Natural killer cell (primary cell): ENCODE measurements at regions not wholly inside any gene's neighbourhood (a gene's known extent, or its start where the extent isn't known, plus 50 kb on each side); places are given as distances from the start of the nearest gene placed in this dataset.

ENCODE experiments used
- ATAC-seq, 3 donors: fragments of 150-1000 bp in 2 of 3; fragments of 200-7000 bp in 1 of 3; cut with Tn5 transposase; 1 replicate in 1 of 3; 2 replicates in 2 of 3; pipeline ENCODE4 v1.10.0; 2021; ENCODE audit warnings: mild to moderate bottlenecking in 2 of 3, moderate library complexity in 2 of 3
- DNase-seq, 2 donors: peaks; one replicate each; pipeline versions ENCODE4 v3.0.0 to v3.0.0-alpha.2; 2013 to 2021; ENCODE audit warnings: mixed read lengths in 1 of 2
- H3K27ac ChIP-seq: one replicate; pipeline ENCODE4 v1.5.1; 2013; ENCODE audit warnings: mild to moderate bottlenecking, low read length
- H3K27me3 ChIP-seq: one replicate; pipeline ENCODE4 v1.6.1; 2013; ENCODE audit warnings: low read length; ENCODE audit not compliant: control insufficient read depth, insufficient read depth
- H3K36me3 ChIP-seq: one replicate; pipeline ENCODE4 v1.6.1; 2013; ENCODE audit warnings: low read length; ENCODE audit not compliant: control insufficient read depth, insufficient read depth
- H3K4me1 ChIP-seq: one replicate; pipeline ENCODE4 v1.6.1; 2013; ENCODE audit warnings: low read length; ENCODE audit not compliant: control insufficient read depth, insufficient read depth
- H3K4me3 ChIP-seq: one replicate; pipeline ENCODE4 v1.5.1; 2013; ENCODE audit warnings: low read length
- H3K9me3 ChIP-seq: one replicate; pipeline ENCODE4 v1.6.1; 2013; ENCODE audit warnings: low read length; ENCODE audit not compliant: control insufficient read depth, insufficient read depth
- H3K27ac Mint-ChIP-seq, 2 donors: one replicate each; pipeline ENCODE4 v1.8.0; 2022; ENCODE audit warnings: mild to moderate bottlenecking in 2 of 2, mixed read lengths in 2 of 2, moderate library complexity in 1 of 2
- H3K27me3 Mint-ChIP-seq, 2 donors: one replicate each; pipeline ENCODE4 v1.8.0; 2022; ENCODE audit warnings: low read depth in 2 of 2, mixed read lengths in 2 of 2
- H3K36me3 Mint-ChIP-seq: one replicate; pipeline ENCODE4 v1.8.0; 2022; ENCODE audit warnings: mixed read lengths
- H3K4me1 Mint-ChIP-seq, 2 donors: one replicate each; pipeline ENCODE4 v1.8.0; 2022; ENCODE audit warnings: mixed read lengths in 2 of 2
- H3K4me3 Mint-ChIP-seq: one replicate; pipeline ENCODE4 v1.8.0; 2022; ENCODE audit warnings: mild to moderate bottlenecking, moderate library complexity, mixed read lengths
- H3K9me3 Mint-ChIP-seq, 2 donors: one replicate each; pipeline ENCODE4 v1.8.0; 2022; ENCODE audit warnings: mixed read lengths in 2 of 2
- WGBS: methylation state at CpG from one replicate; pipeline ENCODE4 v1.1.7; 2013; ENCODE audit warnings: missing lambda C conversion rate; ENCODE audit not compliant: insufficient coverage; 5-methylcytosine and 5-hydroxymethylcytosine counted together
- intact Hi-C: fragments of 100-400 bp; cut with micrococcal nuclease; formaldehyde crosslinking; loops from one replicate; pipeline ENCODE4 v1.14.2; 2022
- TF ChIP-seq, protein P1 (sequence below): fragments of 200-600 bp; IDR thresholded peaks from one replicate; pipeline ENCODE4 v1.8.0; 2022; ENCODE audit warnings: antibody characterized with exemption

DNA sequence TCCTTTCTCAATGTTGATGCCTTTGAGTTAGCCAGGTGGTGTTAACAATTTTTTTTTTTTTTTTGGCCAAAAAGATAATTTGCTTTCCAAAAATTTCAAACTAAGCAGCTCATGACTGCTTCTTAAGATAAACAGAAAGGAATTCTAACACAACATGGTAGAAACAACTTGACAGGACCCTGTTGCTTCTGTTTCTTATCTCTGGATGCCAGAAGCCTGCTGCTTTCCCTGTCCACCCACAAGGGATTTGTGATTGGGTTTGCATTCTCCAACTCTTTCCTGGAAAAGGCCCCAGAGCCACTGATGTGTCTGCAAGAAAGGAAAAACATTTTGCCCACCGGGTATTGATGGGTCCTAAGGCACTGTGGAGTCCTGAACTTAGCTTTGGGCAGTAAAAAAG lies 217.2 kb upstream of the PKDCC start:
- intact Hi-C loops = no loop called here

DNA sequence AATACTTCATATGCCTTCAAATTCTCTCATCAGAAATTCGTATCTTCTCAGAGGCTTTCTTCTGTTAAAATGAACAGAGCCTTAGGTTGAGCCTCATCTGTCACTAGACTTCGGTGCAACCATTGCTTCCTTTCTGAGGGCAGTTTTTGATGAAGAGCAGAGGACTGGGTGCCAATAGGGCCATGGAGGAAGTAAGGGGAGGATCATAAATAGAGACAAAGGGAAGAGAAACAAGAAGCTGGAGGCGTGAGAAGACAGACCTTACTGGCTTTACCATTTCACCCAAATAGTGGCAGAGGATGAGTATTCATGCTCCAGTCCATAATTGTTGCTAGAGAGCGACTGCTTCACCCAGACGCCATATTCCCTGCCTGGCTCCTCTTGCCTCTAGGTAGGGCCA lies 215.6 kb upstream of the PKDCC start:
- H3K9me3 ChIP-seq = no peaks in the 10 kb centered on the region
- H3K27me3 Mint-ChIP-seq = peaks cover 37 to 63% of the 10 kb centered on the region in 2 donors

More for the DNA sequence above, 217.2 kb upstream of the PKDCC start:
- no peaks in the 10 kb centered on the region for H3K36me3 Mint-ChIP-seq
- Histone ChIP-seq H3K27ac (no peak overlapping the region), H3K4me1 (no peaks in the 10 kb centered on the region), H3K27me3 (peaks cover 14% of the 10 kb centered on the region), H3K36me3 (no peaks in the 10 kb centered on the region), H3K9me3 (no peaks in the 10 kb centered on the region), H3K4me3 (no peak overlapping the region)
- no peaks in the 10 kb centered on the region for H3K9me3 Mint-ChIP-seq
- no peak for DNase-seq
- no peak overlapping the region for H3K27ac Mint-ChIP-seq
- WGBS = 13% methylated on average over 1 of the region's 1 CpG
- ATAC-seq = no peak
- peaks cover 37 to 60% of the 10 kb centered on the region in 2 donors for H3K27me3 Mint-ChIP-seq
- no peak overlapping the region for H3K4me3 Mint-ChIP-seq
- TF ChIP-seq, protein P1, sequence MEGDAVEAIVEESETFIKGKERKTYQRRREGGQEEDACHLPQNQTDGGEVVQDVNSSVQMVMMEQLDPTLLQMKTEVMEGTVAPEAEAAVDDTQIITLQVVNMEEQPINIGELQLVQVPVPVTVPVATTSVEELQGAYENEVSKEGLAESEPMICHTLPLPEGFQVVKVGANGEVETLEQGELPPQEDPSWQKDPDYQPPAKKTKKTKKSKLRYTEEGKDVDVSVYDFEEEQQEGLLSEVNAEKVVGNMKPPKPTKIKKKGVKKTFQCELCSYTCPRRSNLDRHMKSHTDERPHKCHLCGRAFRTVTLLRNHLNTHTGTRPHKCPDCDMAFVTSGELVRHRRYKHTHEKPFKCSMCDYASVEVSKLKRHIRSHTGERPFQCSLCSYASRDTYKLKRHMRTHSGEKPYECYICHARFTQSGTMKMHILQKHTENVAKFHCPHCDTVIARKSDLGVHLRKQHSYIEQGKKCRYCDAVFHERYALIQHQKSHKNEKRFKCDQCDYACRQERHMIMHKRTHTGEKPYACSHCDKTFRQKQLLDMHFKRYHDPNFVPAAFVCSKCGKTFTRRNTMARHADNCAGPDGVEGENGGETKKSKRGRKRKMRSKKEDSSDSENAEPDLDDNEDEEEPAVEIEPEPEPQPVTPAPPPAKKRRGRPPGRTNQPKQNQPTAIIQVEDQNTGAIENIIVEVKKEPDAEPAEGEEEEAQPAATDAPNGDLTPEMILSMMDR = no peak
- no peaks in the 10 kb centered on the region for H3K4me1 Mint-ChIP-seq

DNA sequence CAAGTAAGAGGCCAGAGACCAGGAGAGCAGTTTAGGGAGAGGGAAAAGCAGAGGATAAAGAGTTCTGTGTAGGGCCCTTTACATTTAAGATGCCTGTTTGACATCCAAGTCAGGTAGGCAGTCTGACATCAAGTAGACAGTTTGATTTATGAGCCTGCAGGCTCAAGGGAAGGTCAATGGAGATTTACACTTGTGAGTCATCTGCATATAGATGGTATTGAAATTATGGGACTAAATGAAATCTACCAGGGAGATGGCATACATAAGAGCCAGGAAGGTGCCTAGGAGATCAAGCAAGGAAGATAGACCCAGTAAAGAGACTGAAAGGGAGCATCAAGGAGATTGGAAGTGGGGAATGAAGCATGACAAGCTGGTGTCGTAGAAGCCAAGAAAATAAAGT lies 212.4 kb upstream of the PKDCC start:
- Mint-ChIP-seq H3K4me1 (peaks cover under 1 to 1% of the 10 kb centered on the region in 2 donors), H3K4me3 (no peak overlapping the region), H3K27me3 (peaks cover 40 to 68% of the 10 kb centered on the region in 2 donors), H3K36me3 (no peaks in the 10 kb centered on the region), H3K27ac (no peak overlapping the region), H3K9me3 (peaks cover 0 to 2% of the 10 kb centered on the region in 2 donors)
- peaks cover 12% of the 10 kb centered on the region for H3K27me3 ChIP-seq
- no peak overlapping the region for H3K27ac ChIP-seq
- intact Hi-C loops = no loop called here
- H3K4me1 ChIP-seq = peaks cover 3% of the 10 kb centered on the region
- H3K36me3 ChIP-seq = no peaks in the 10 kb centered on the region
- DNase-seq (no peak), ATAC-seq (no peak)
- TF ChIP-seq, protein P1 = no peak
- no peaks in the 10 kb centered on the region for H3K9me3 ChIP-seq
- no CpG with 5 or more reads among the region's 1 CpG for WGBS
- no peak overlapping the region for H3K4me3 ChIP-seq

More for the DNA sequence above, 215.6 kb upstream of the PKDCC start:
- Histone ChIP-seq H3K27ac (no peak overlapping the region), H3K27me3 (peaks cover 7% of the 10 kb centered on the region), H3K36me3 (no peaks in the 10 kb centered on the region), H3K4me3 (no peak overlapping the region), H3K4me1 (no peaks in the 10 kb centered on the region)
- DNase-seq = no peak
- WGBS = 69% methylated on average over 5 of the region's 5 CpGs
- H3K4me3 Mint-ChIP-seq = no peak overlapping the region
- no peak for ATAC-seq
- TF ChIP-seq, protein P1 = no peak
- H3K36me3 Mint-ChIP-seq = no peaks in the 10 kb centered on the region
- intact Hi-C loops = no loop called here
- no peak overlapping the region for H3K27ac Mint-ChIP-seq
- H3K9me3 Mint-ChIP-seq = no peaks in the 10 kb centered on the region
- H3K4me1 Mint-ChIP-seq = no peaks in the 10 kb centered on the region

DNA sequence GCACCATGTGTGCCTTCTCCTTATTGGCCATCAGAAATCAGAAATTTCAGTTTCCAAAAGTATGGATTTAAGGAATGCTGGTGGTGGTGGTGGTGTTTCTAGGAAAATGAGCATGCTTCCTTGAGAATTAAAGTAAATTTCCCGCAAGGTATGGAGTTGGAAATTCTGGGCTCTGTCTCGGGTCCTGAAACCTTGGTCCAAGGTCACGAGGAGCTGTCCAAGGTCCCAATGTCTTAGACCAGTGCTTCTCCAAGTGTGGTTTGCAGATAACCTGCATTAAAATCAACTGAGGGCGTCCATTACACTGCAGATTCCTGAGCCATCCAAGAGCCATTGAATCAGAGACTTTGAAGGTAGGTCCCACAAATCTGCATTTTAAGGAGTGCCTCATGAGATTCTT lies 210.9 kb upstream of the PKDCC start:
- no peak overlapping the region for H3K27ac Mint-ChIP-seq
- no peak overlapping the region for H3K27ac ChIP-seq
- peaks cover 2% of the 10 kb centered on the region in 2 donors for H3K9me3 Mint-ChIP-seq
- H3K27me3 Mint-ChIP-seq = peaks cover 38 to 60% of the 10 kb centered on the region in 2 donors
- H3K27me3 ChIP-seq = peaks cover 12% of the 10 kb centered on the region
- H3K4me1 Mint-ChIP-seq = peaks cover 15 to 16% of the 10 kb centered on the region in 2 donors
- H3K36me3 ChIP-seq = no peaks in the 10 kb centered on the region
- H3K36me3 Mint-ChIP-seq = no peaks in the 10 kb centered on the region
- intact Hi-C loops = no loop called here
- no peak overlapping the region for H3K4me3 Mint-ChIP-seq
- H3K9me3 ChIP-seq = no peaks in the 10 kb centered on the region
- peaks cover 11% of the 10 kb centered on the region for H3K4me1 ChIP-seq
- DNase-seq (peak in 1 of 2 donors; percentile 65), ATAC-seq (no peak)
- H3K4me3 ChIP-seq = no peak overlapping the region
- TF ChIP-seq, protein P1 = no peak
- 28% methylated on average over 4 of the region's 4 CpGs for WGBS
